Erythroblast (primary cell): ENCODE measurements at regions not wholly inside any gene's neighbourhood (a gene's known extent, or its start where the extent isn't known, plus 50 kb on each side); places are given as distances from the start of the nearest gene placed in this dataset.

Source experiments
- DNase-seq, 2 experiments: peaks; one replicate each; lab custom pipeline; 2025; lab: John Stamatoyannopoulos, UW
- GATA1 ChIP-seq: IDR thresholded peaks from 2 replicates; pipeline ENCODE4 v1.6.1; 2011; ENCODE audit warnings: low read depth, mild to moderate bottlenecking, control low read depth, low read length, moderate library complexity
- POLR2A ChIP-seq: IDR thresholded peaks from 2 replicates; pipeline ENCODE4 v1.6.1; 2011; ENCODE audit warnings: mild to moderate bottlenecking, low read length

DNA sequence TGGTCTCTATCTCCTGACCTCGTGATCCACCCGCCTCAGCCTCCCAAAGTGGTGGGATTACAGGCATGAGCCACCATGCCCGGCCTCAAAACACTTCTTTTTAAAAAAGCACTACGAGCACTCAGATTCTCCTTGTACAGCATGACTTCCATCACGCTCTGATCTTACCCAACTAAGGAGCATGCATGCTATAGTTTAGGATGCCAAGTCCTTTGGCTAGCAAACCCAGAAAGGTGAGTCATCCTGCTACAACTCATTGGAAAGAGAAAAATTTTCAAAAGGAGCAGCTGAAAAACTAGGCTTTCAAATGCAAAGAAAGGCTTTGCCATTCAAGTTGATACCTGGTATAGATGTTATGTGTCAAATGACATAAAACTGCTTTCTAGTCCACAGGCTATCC is 70.3 kb upstream of the PRICKLE2 start:
- no peak for DNase-seq
- TF ChIP-seq GATA1 (no peak), POLR2A (no peak)

- TF ChIP-seq POLR2A (no peak), GATA1 (no peak)
- no peak for DNase-seq
These were observed 69.5 kb upstream of the PRICKLE2 start for GRCh38 chr3:64294771-64295170.

DNA sequence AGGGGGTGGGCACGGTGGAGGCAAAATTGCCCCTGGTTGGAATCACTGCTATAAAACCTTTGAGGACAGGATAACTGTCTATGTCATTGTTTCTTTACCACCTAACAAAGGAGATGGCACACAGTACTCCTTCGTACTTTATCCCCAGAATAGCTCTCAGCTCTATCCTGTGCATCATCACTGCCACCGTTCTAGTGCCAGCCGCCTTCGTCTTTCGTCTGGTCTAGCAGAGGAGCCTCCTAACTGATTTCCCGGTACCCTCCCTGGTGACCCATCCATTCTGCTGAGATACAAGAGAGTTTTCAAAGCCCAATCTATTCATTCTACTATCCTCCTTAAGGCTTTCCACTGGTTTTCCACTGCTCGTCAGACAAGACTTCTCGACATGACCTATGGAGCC is 67.9 kb upstream of the PRICKLE2 start:
- TF ChIP-seq GATA1 = no peak
- no peak for TF ChIP-seq POLR2A
- no peak for DNase-seq

DNA sequence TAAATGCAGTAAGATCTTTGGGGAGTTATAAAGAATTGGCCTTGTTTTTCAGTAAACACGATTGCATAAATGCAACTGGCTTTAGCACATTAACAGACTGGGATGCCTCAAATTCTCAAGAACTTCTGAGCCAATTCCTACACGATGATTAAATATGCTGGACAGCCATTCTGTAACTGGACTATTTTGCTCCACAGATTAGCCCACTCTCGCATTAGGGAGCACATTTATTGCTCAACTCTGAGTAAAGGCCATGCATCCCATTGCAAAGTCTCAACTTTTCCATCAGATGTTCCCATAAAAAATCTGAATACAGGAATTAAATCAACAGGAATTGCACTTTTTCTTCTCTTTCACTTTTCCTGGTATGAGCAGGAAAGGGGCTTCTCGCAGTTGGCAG is 66.7 kb upstream of the PRICKLE2 start:
- no peak for DNase-seq

GRCh38 chr3:64291345-64291744 is 66.1 kb upstream of the PRICKLE2 start:
- no peak for TF ChIP-seq POLR2A
- no peak for TF ChIP-seq GATA1
- DNase-seq = no peak

More for the DNA sequence above, 66.7 kb upstream of the PRICKLE2 start:
- TF ChIP-seq GATA1 = no peak
- no peak for TF ChIP-seq POLR2A

- TF ChIP-seq POLR2A (no peak), GATA1 (no peak)
- DNase-seq = no peak
These were observed 65.6 kb upstream of the PRICKLE2 start for GRCh38 chr3:64290864-64291263.

GRCh38 chr3:64290161-64290560 is 64.9 kb upstream of the PRICKLE2 start:
- TF ChIP-seq GATA1 (no peak), POLR2A (no peak)
- no peak for DNase-seq

DNA sequence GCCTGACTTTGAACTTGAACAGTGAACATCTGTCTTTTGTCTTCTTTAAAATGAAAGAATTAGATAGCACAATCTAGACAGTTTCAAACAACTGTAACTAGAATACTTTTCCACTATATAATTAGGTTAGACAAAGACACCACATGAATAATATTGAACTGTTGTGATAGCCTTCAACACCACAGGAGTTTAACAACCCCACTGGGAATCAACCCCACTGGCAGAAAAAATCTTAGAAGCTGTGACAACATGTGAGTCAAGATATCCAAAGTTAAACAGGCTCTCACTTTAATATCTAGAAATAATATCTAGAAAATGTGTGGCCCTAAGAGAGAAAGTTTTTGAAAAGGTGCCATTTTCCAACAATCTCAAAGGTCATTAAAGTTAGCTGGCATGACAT is 64.4 kb upstream of the PRICKLE2 start:
- TF ChIP-seq GATA1 (no peak), POLR2A (no peak)
- DNase-seq = no peak

DNA sequence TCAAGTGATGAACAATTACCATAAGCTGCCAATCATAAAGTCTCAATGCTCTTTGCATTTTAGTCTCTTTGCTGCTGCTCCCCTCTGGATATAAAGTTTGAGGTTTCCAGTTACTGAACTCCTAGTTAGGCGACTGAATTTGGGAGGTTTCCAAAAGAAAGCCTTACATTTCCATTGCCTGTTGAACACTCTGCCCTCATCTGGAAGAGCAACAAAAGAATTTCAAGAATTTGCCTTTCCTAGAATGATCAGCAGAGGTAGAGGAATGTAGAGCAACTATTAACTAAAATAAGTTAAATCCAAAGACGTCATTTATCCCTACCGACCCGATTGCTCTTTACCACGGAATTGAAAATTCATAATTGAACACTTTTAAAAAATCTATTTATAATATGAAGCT is 53.4 kb upstream of the PRICKLE2 start:
- no peak for TF ChIP-seq POLR2A
- no peak for TF ChIP-seq GATA1
- no peak for DNase-seq

- TF ChIP-seq GATA1 = no peak
- no peak for TF ChIP-seq POLR2A
- no peak for DNase-seq
These were observed 50.9 kb upstream of the PRICKLE2 start for GRCh38 chr3:64276131-64276530.
